AG09309 (cell line): ENCODE measurements at regions not wholly inside any gene's neighbourhood (a gene's known extent, or its start where the extent isn't known, plus 50 kb on each side); places are given as distances from the start of the nearest gene placed in this dataset.

ENCODE experiments used
- DNase-seq: peaks from one replicate; pipeline ENCODE4 v3.0.0-alpha.2; 2010; ENCODE audit warnings: low read depth
- H3K4me3 ChIP-seq: 2 replicates; pipeline ENCODE4 v1.5.1; 2011; ENCODE audit warnings: mild to moderate bottlenecking, low read depth, low read length, moderate library complexity; ENCODE audit not compliant: control insufficient read depth
- TF ChIP-seq, protein P1 (sequence below): IDR thresholded peaks from 2 replicates; pipeline ENCODE4 v1.5.1; 2011; ENCODE audit warnings: mild to moderate bottlenecking, low read depth, low read length, inconsistent platforms; ENCODE audit not compliant: insufficient read depth, control insufficient read depth; ENCODE audit errors: missing control alignments

DNA sequence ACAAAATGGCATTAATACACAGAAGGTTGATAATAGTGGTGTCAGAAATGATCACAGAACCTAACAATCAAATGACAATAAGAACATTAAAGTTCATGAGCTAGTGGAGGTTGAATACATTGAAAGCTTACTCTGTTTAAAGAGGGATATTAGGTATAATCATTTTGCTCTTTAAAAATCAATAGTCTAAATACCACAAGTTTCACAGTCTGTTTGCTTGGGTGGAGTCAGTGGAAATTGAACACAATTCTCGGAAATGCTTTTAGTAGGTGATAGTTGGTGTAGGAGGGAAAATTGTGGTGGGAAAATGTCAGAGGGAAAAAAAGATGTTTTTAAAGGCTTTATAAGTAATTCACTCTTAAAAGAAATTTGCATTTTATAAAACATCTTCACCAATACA is 197.1 kb downstream of the GLUD2 start:
- H3K4me3 ChIP-seq, result no peak overlapping the region
- no peak for DNase-seq

DNA sequence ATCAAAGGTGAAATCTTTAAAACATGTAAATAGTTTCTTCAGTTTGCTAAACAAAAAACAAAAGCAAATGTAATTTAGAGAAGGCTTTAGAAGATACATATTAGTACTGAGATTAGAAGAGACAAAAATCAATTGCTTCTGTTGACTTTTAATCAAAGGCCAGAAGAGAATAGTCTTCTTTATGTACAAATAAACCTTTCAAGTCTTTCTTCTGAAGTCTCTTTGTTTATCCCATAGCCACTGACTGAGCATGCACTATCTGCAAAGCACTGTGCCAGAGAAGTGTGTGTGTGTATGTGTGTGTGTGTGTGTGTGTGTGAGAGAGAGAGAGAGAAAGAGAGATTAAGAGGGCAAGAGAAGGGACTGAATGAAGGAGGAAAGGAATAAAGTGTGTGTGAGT is 198.4 kb downstream of the GLUD2 start:
- no peak overlapping the region for H3K4me3 ChIP-seq
- DNase-seq, result no peak
- TF ChIP-seq, protein P1, sequence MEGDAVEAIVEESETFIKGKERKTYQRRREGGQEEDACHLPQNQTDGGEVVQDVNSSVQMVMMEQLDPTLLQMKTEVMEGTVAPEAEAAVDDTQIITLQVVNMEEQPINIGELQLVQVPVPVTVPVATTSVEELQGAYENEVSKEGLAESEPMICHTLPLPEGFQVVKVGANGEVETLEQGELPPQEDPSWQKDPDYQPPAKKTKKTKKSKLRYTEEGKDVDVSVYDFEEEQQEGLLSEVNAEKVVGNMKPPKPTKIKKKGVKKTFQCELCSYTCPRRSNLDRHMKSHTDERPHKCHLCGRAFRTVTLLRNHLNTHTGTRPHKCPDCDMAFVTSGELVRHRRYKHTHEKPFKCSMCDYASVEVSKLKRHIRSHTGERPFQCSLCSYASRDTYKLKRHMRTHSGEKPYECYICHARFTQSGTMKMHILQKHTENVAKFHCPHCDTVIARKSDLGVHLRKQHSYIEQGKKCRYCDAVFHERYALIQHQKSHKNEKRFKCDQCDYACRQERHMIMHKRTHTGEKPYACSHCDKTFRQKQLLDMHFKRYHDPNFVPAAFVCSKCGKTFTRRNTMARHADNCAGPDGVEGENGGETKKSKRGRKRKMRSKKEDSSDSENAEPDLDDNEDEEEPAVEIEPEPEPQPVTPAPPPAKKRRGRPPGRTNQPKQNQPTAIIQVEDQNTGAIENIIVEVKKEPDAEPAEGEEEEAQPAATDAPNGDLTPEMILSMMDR, result no peak

More for the DNA sequence above, 197.1 kb downstream of the GLUD2 start:
- TF ChIP-seq, protein P1, result no peak

DNA sequence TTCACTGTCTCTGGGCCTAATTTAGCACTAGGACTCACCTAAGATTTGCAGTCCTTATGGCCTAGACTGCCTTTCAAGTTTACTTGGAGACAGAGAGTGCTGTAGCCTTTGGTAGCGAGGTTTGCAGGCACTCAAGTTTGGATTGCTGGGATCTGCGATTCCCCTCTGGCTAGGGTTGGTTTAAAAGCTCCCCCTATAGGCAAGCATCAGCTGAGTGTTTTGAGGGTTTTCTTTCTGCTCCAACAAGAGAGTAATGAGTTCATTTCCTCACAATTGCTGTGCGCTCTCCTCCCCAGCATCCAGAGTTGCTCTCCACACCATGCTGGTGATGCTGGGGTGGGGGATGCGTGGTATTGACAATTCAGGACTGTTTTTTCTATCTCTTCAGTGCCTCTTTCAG is 206.9 kb downstream of the GLUD2 start:
- H3K4me3 ChIP-seq, result no peak overlapping the region
- TF ChIP-seq, protein P1, result no peak
- DNase-seq, result no peak

DNA sequence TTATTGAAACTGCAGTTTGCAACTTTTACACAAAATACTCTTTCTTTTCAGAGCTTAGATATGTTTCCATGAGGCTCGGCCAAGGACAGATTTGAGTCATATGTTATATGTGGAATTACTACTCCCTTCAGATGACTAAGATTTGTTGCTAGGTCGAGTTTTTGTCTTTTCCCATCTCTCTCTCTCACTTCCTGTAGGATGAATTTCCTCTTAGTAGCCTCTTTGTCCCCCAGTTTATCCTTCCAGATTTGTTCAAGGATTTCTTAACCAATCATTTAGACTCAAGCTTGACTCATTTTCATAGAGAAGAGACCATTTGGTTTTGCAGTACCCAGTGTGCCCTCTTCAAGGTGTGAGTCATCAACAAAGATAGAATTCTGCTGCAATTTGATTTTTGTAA is 209.2 kb downstream of the GLUD2 start:
- H3K4me3 ChIP-seq, result no peak overlapping the region
- no peak for DNase-seq
- TF ChIP-seq, protein P1, result no peak

DNA sequence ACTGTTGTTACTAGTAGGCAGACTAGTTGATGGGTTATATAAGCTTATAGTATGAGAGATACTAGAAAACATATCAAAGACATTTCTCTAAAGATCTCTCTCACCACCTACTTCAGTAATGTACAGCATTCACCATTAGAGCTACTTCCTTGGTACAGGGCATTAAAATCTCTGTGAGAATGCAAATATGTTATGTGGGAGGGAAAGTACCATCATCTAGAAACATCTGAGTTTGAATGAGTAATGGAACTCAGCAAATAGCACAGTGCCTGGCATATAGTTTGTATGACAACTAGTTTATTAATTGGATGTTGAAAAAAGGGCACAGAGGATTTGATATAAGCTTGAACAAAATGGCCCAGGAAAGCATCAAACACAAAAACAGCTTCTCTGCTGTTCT is 211.1 kb downstream of the GLUD2 start:
- TF ChIP-seq, protein P1, result no peak
- DNase-seq, result no peak
- H3K4me3 ChIP-seq, result no peak overlapping the region

DNA sequence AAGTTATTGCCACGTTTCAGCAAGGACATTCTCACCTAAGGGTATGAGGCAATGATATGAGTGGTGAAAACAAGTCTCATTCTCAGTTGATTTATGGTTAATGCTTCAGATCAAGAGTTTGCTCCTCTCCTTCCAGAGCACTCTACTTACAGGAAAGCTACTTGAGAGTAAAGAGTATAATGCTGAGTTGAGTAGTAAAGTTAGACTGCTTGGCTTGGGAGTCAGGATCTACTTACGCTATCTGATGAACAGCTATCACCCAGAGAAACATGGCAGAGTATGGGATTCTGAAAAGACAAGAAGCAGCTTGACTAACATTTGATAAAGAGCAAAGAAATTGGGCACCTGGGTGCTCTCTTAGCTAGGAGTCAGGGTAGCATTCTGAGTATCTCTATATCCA is 211.8 kb downstream of the GLUD2 start:
- TF ChIP-seq, protein P1, result no peak
- no peak overlapping the region for H3K4me3 ChIP-seq
- no peak for DNase-seq
